ENCODE measurements at regions not wholly inside any gene's neighbourhood (a gene's known extent, or its start where the extent isn't known, plus 50 kb on each side); places are given as distances from the start of the nearest gene placed in this dataset.

- DNase-seq, result no peak
- H3K4me1 Mint-ChIP-seq, result peaks cover 81% of the 10 kb centered on the region
- peak overlapping the region; percentile 50 for H3K27ac Mint-ChIP-seq
- peaks cover 4% of the 10 kb centered on the region for H3K36me3 Mint-ChIP-seq (ENCODE audit: low read depth)
- H3K9me3 Mint-ChIP-seq, result peaks cover 6% of the 10 kb centered on the region
- peak overlapping the region; percentile 1 for H3K4me3 Mint-ChIP-seq
- no peak for TF ChIP-seq CTCF (IDR thresholded peaks at IDR 0.05)
- peaks cover 2% of the 10 kb centered on the region for H3K27me3 Mint-ChIP-seq (ENCODE audit: low read depth, poor library complexity)
Measured at GRCh38 chr3:72082186-72082715, 297.3 kb upstream of the PROK2 start.

- TF ChIP-seq CTCF (IDR thresholded peaks at IDR 0.05), result no peak
- no peaks in the 10 kb centered on the region for H3K27me3 Mint-ChIP-seq (ENCODE audit: low read depth, poor library complexity)
- DNase-seq, result no peak
- peaks cover 75% of the 10 kb centered on the region for H3K4me1 Mint-ChIP-seq
- peaks cover 12% of the 10 kb centered on the region for H3K9me3 Mint-ChIP-seq
- peaks cover 11% of the 10 kb centered on the region for H3K36me3 Mint-ChIP-seq (ENCODE audit: low read depth)
- H3K4me3 Mint-ChIP-seq, result peak overlapping the region; percentile 11
- H3K27ac Mint-ChIP-seq, result no peak overlapping the region
Measured at GRCh38 chr3:72081471-72082185, 296.7 kb upstream of the PROK2 start.

- Mint-ChIP-seq H3K9me3 (peaks cover 20% of the 10 kb centered on the region), H3K4me3 (no peak overlapping the region), H3K4me1 (peaks cover 66% of the 10 kb centered on the region), H3K27ac (peak overlapping the region; percentile 25), H3K36me3 (ENCODE audit: low read depth) (peaks cover 16% of the 10 kb centered on the region), H3K27me3 (ENCODE audit: low read depth, poor library complexity) (no peaks in the 10 kb centered on the region)
- no peak for TF ChIP-seq CTCF (IDR thresholded peaks at IDR 0.05)
- no peak for DNase-seq
Measured at GRCh38 chr3:72080800-72081199, 295.9 kb upstream of the PROK2 start.

GRCh38 chr3:72080095-72080494 lies 295.1 kb upstream of the PROK2 start:
- DNase-seq, result no peak
- Mint-ChIP-seq H3K9me3 (peaks cover 27% of the 10 kb centered on the region), H3K27me3 (ENCODE audit: low read depth, poor library complexity) (peaks cover 4% of the 10 kb centered on the region), H3K4me1 (peaks cover 61% of the 10 kb centered on the region), H3K4me3 (no peak overlapping the region), H3K36me3 (ENCODE audit: low read depth) (peaks cover 23% of the 10 kb centered on the region), H3K27ac (peak overlapping the region; percentile 4)
- no peak for TF ChIP-seq CTCF (IDR thresholded peaks at IDR 0.05)

- Mint-ChIP-seq H3K27ac (no peak overlapping the region), H3K27me3 (ENCODE audit: low read depth, poor library complexity) (peaks cover 4% of the 10 kb centered on the region), H3K4me3 (no peak overlapping the region), H3K36me3 (ENCODE audit: low read depth) (peaks cover 27% of the 10 kb centered on the region), H3K9me3 (peaks cover 33% of the 10 kb centered on the region), H3K4me1 (peaks cover 61% of the 10 kb centered on the region)
- no peak for DNase-seq
- TF ChIP-seq CTCF (IDR thresholded peaks at IDR 0.05), result no peak
Measured at GRCh38 chr3:72079369-72079872, 294.5 kb upstream of the PROK2 start.
